GM21529 (cell line): ENCODE measurements at regions not wholly inside any gene's neighbourhood (a gene's known extent, or its start where the extent isn't known, plus 50 kb on each side); places are given as distances from the start of the nearest gene placed in this dataset.
"Not testable (repeated sequence)": the region's sequence is repeated elsewhere in the genome, so short reads cannot be mapped to it uniquely, and the experiment has no call there.

Experiments used
- ATAC-seq: cut with Tn5 transposase; IDR thresholded peaks from one replicate; pipeline ENCODE4 v1.9.1; 2021; ENCODE audit not compliant: unreplicated experiment

- no peak for ATAC-seq
These were observed 162.3 kb upstream of the FERD3L start for GRCh38 chr7:19307554-19307953.

- peak; percentile 73 for ATAC-seq
These were observed 160.5 kb upstream of the FERD3L start for GRCh38 chr7:19305698-19306097.

GRCh38 chr7:19304086-19304485 is 158.9 kb upstream of the FERD3L start:
- ATAC-seq: no peak

GRCh38 chr7:19302731-19303130 is 157.5 kb upstream of the FERD3L start:
- no peak for ATAC-seq

GRCh38 chr7:19296617-19297016 is 151.4 kb upstream of the FERD3L start:
- ATAC-seq: no peak

GRCh38 chr7:19295376-19295775 is 150.2 kb upstream of the FERD3L start:
- ATAC-seq: no peak

- no peak for ATAC-seq
These were observed 149.4 kb upstream of the FERD3L start for GRCh38 chr7:19294619-19295018.

GRCh38 chr7:19293431-19293830 is 148.2 kb upstream of the FERD3L start:
- no peak for ATAC-seq

- no peak for ATAC-seq
These were observed 145.7 kb upstream of the FERD3L start for GRCh38 chr7:19290968-19291367.

- no peak for ATAC-seq
These were observed 144.8 kb upstream of the FERD3L start for GRCh38 chr7:19290066-19290465.

GRCh38 chr7:19284596-19285300 is 139.5 kb upstream of the FERD3L start:
- ATAC-seq: no peak

GRCh38 chr7:19284136-19284535 is 138.9 kb upstream of the FERD3L start:
- no peak for ATAC-seq

GRCh38 chr7:19275000-19275399 is 129.8 kb upstream of the FERD3L start:
- ATAC-seq: no peak

- ATAC-seq: not testable (repeated sequence)
These were observed 127.1 kb upstream of the FERD3L start for GRCh38 chr7:19272329-19272728.

GRCh38 chr7:19269301-19269700 is 124.1 kb upstream of the FERD3L start:
- no peak for ATAC-seq

- no peak for ATAC-seq
These were observed 123.5 kb upstream of the FERD3L start for GRCh38 chr7:19268737-19269136.

GRCh38 chr7:19262826-19263225 is 117.6 kb upstream of the FERD3L start:
- no peak for ATAC-seq

- ATAC-seq: no peak
These were observed 104.1 kb upstream of the FERD3L start for GRCh38 chr7:19249281-19249680.

GRCh38 chr7:19248681-19249080 is 103.5 kb upstream of the FERD3L start:
- ATAC-seq: no peak

- no peak for ATAC-seq
These were observed 102.9 kb upstream of the FERD3L start for GRCh38 chr7:19248115-19248514.

GRCh38 chr7:19247017-19247416 is 101.8 kb upstream of the FERD3L start:
- no peak for ATAC-seq

- no peak for ATAC-seq
These were observed 97.0 kb upstream of the FERD3L start for GRCh38 chr7:19242246-19242645.

GRCh38 chr7:19239951-19240350 is 94.7 kb upstream of the FERD3L start:
- no peak for ATAC-seq
